Liver (tissue), 3 donors: ENCODE measurements at regions not wholly inside any gene's neighbourhood (a gene's known extent, or its start where the extent isn't known, plus 50 kb on each side); places are given as distances from the start of the nearest gene placed in this dataset.

Experiments used
- EGR1 ChIP-seq, 2 donors: IDR thresholded peaks; 2 replicates each; pipeline ENCODE4 v1.6.1; 2016 to 2018; ENCODE audit warnings: antibody characterized with exemption in 2 of 2, low read depth in 2 of 2
- FOXA1 ChIP-seq: IDR thresholded peaks from 2 replicates; pipeline ENCODE4 v1.6.1; 2016; ENCODE audit warnings: antibody characterized with exemption
- RAD21 ChIP-seq, 2 donors: IDR thresholded peaks; 2 replicates each; pipeline ENCODE4 v1.6.1; 2016; ENCODE audit warnings: antibody characterized with exemption in 2 of 2, mild to moderate bottlenecking in 2 of 2
- SP1 ChIP-seq: IDR thresholded peaks from 2 replicates; pipeline ENCODE4 v1.6.1; 2018; ENCODE audit warnings: antibody characterized with exemption, mild to moderate bottlenecking
- TF ChIP-seq, protein P1 (sequence below): fragments of 150-350 bp; IDR thresholded peaks from 2 replicates; pipeline ENCODE4 v1.5.1; 2017; ENCODE audit warnings: improper control_type of control experiment, low read depth, low read length; ENCODE audit not compliant: missing input control
- donor health status: healthy.
- donor health status: healthy.

DNA sequence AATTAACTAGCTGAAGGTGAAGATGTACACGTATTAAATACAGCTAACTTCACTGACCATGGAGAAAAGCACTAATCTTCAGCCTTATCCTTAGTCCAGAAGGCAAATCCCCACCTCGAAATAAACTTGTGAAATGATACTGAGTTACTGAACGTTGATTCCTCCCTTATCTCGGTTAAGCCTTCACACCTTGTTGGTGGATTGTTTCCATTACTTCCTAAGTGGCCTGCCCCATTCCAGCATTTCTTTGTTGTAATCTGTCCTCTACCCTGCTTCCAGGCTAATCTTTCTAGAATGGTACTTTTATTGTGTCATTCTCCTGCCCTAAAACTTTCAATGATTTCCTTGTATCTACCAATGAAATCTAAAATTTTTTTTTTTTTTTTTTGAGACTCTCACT, 68.6 kb downstream of the BUB3 start:
- TF ChIP-seq, protein P1, sequence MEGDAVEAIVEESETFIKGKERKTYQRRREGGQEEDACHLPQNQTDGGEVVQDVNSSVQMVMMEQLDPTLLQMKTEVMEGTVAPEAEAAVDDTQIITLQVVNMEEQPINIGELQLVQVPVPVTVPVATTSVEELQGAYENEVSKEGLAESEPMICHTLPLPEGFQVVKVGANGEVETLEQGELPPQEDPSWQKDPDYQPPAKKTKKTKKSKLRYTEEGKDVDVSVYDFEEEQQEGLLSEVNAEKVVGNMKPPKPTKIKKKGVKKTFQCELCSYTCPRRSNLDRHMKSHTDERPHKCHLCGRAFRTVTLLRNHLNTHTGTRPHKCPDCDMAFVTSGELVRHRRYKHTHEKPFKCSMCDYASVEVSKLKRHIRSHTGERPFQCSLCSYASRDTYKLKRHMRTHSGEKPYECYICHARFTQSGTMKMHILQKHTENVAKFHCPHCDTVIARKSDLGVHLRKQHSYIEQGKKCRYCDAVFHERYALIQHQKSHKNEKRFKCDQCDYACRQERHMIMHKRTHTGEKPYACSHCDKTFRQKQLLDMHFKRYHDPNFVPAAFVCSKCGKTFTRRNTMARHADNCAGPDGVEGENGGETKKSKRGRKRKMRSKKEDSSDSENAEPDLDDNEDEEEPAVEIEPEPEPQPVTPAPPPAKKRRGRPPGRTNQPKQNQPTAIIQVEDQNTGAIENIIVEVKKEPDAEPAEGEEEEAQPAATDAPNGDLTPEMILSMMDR: no peak
- TF ChIP-seq EGR1 (IDR thresholded peaks at IDR 0.05; ENCODE audit: low read depth in 2 of 2) (no peak), RAD21 (IDR thresholded peaks at IDR 0.05) (no peak), SP1 (no peak), FOXA1 (no peak)
